ENCODE measurements at regions not wholly inside any gene's neighbourhood (a gene's known extent, or its start where the extent isn't known, plus 50 kb on each side); places are given as distances from the start of the nearest gene placed in this dataset.
A peak's percentile ranks its signal among the peaks of the same experiment; 100 is the strongest.

DNA sequence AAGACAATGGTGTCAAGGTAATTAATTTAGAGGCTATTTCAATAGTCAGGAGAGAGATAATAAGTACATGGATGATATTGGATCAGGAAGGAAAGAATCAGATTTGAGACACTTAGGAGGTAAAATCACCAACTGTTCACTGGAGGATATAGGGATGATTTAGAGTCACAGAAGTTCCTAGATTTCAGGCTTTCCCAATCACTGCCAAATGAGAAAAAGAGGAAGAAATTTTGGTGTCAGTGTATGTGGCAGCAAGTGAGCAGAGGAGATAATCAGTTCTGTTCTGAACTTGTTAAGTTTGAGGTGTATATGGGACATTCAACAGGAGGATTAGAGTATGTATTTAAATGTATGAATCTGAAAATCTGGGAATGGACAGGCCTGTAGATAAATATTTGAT is 640.4 kb downstream of the NR4A2 start:
- Mint-ChIP-seq H3K4me3 (no peak overlapping the region), H3K9me3 (peaks cover 0 to 4% (median 0%) of the 10 kb centered on the region in 7 donors)
- H3K27ac ChIP-seq (ENCODE audit: insufficient read depth, low read length, poor library complexity, severe bottlenecking): no peak overlapping the region

DNA sequence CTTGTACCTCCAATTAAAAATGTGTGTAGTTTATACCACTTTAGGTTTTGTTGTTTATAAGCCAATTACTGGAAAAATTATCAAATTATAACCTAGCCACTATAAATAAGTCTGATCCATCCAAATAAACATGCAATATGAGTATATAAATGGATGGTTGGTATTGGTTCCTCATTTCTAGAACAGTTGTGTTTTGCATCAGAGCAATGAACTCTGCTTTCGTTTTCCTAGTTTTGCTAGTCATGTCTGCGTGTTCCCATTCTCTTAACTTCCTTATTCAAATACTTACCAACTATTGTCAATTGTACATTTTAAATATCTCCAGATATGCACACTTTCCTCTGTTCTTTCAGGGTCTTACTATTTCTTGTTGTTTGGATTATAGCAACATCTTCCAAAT is 641.7 kb downstream of the NR4A2 start:
- ATAC-seq (ENCODE audit: low read depth in 2 of 2): no peak
- H3K9me3 Mint-ChIP-seq: peaks cover 0 to 4% (median 0%) of the 10 kb centered on the region in 7 donors
- no peak for DNase-seq
- H3K27ac ChIP-seq (ENCODE audit: insufficient read depth, low read length, poor library complexity, severe bottlenecking): no peak overlapping the region
- H3K27ac Mint-ChIP-seq: no peak overlapping the region
- H3K4me3 ChIP-seq (ENCODE audit: low read depth, low read length): no peak overlapping the region
- no peaks in the 10 kb centered on the region for H3K4me1 ChIP-seq (ENCODE audit: control insufficient read depth, insufficient read depth, low read length, poor library complexity, severe bottlenecking)
- no peaks in the 10 kb centered on the region for H3K36me3 ChIP-seq (ENCODE audit: control insufficient read depth, insufficient read depth, low read length)
- no peaks in the 10 kb centered on the region for H3K27me3 Mint-ChIP-seq
- no peaks in the 10 kb centered on the region for H3K4me1 Mint-ChIP-seq
- no peaks in the 10 kb centered on the region for H3K27me3 ChIP-seq (ENCODE audit: control insufficient read depth, insufficient read depth, low read length)
- H3K4me3 Mint-ChIP-seq: no peak overlapping the region
- H3K9me3 ChIP-seq (ENCODE audit: control insufficient read depth in 2 of 2, low read length in 2 of 2): no peaks in the 10 kb centered on the region
- no peaks in the 10 kb centered on the region for H3K36me3 Mint-ChIP-seq

More for the DNA sequence above, 640.4 kb downstream of the NR4A2 start:
- Mint-ChIP-seq H3K27ac (peak overlapping the region in 1 of 3 donors; percentile 3), H3K4me1 (no peaks in the 10 kb centered on the region), H3K36me3 (no peaks in the 10 kb centered on the region), H3K27me3 (no peaks in the 10 kb centered on the region)
- no peaks in the 10 kb centered on the region for H3K27me3 ChIP-seq (ENCODE audit: control insufficient read depth, insufficient read depth, low read length)
- H3K4me1 ChIP-seq (ENCODE audit: control insufficient read depth, insufficient read depth, low read length, poor library complexity, severe bottlenecking): no peaks in the 10 kb centered on the region
- DNase-seq: no peak
- H3K4me3 ChIP-seq (ENCODE audit: low read depth, low read length): no peak overlapping the region
- no peaks in the 10 kb centered on the region for H3K9me3 ChIP-seq (ENCODE audit: control insufficient read depth in 2 of 2, low read length in 2 of 2)
- no peak for ATAC-seq (ENCODE audit: low read depth in 2 of 2)
- H3K36me3 ChIP-seq (ENCODE audit: control insufficient read depth, insufficient read depth, low read length): no peaks in the 10 kb centered on the region

DNA sequence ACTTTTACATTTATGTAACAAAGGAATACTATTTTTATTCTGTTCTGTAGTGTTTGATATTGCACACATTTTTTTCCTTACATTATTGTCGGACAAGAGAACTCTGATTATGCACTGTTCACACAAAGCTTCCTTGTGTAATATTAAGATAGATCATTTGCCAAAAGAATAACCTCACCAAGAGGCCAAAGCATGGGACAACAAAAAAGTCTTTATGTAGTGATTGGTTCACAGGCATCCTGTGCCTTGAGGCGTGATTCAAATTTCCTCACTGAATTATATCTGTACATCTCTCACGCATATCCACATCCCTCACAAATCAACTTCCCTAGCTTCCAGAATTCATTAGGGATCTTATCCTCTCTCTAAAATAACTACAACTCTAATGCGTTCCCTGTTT is 642.7 kb downstream of the NR4A2 start:
- H3K4me3 ChIP-seq (ENCODE audit: low read depth, low read length): no peak overlapping the region
- DNase-seq: no peak
- no peaks in the 10 kb centered on the region for H3K4me1 ChIP-seq (ENCODE audit: control insufficient read depth, insufficient read depth, low read length, poor library complexity, severe bottlenecking)
- H3K27me3 Mint-ChIP-seq: no peaks in the 10 kb centered on the region
- H3K9me3 ChIP-seq (ENCODE audit: control insufficient read depth in 2 of 2, low read length in 2 of 2): no peaks in the 10 kb centered on the region
- no peak overlapping the region for H3K4me3 Mint-ChIP-seq
- H3K4me1 Mint-ChIP-seq: no peaks in the 10 kb centered on the region
- no peak overlapping the region for H3K27ac Mint-ChIP-seq
- ATAC-seq (ENCODE audit: low read depth in 2 of 2): no peak
- peaks cover 0 to 4% (median 0%) of the 10 kb centered on the region in 7 donors for H3K9me3 Mint-ChIP-seq
- H3K27ac ChIP-seq (ENCODE audit: insufficient read depth, low read length, poor library complexity, severe bottlenecking): no peak overlapping the region
- H3K27me3 ChIP-seq (ENCODE audit: control insufficient read depth, insufficient read depth, low read length): no peaks in the 10 kb centered on the region
- no peaks in the 10 kb centered on the region for H3K36me3 Mint-ChIP-seq
- no peaks in the 10 kb centered on the region for H3K36me3 ChIP-seq (ENCODE audit: control insufficient read depth, insufficient read depth, low read length)

DNA sequence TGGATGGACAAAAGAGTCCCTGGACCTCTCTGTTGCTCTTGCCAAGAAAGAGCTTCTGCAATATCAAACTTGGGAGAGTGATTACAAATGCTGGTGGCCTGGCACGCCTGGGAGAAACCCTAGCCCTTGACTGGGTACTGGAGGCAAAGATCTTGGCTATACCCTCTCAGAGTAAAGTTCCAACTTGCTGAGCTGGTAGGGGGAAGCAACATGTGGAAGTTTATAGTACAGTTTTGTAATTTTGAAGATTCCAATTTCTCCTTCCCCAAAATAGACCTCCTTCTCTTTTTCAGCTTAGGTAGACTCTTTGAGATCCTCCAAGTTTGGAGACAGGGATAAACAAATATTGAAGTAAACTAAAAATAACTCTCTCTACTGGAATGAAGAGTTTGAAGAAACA is 645.3 kb downstream of the NR4A2 start:
- Mint-ChIP-seq H3K36me3 (no peaks in the 10 kb centered on the region), H3K4me3 (no peak overlapping the region), H3K4me1 (no peaks in the 10 kb centered on the region), H3K27ac (no peak overlapping the region), H3K27me3 (no peaks in the 10 kb centered on the region), H3K9me3 (peaks cover 0 to 3% (median 0%) of the 10 kb centered on the region in 7 donors)
- H3K4me1 ChIP-seq (ENCODE audit: control insufficient read depth, insufficient read depth, low read length, poor library complexity, severe bottlenecking): no peaks in the 10 kb centered on the region
- H3K36me3 ChIP-seq (ENCODE audit: control insufficient read depth, insufficient read depth, low read length): no peaks in the 10 kb centered on the region
- H3K9me3 ChIP-seq (ENCODE audit: control insufficient read depth in 2 of 2, low read length in 2 of 2): no peaks in the 10 kb centered on the region
- H3K27me3 ChIP-seq (ENCODE audit: control insufficient read depth, insufficient read depth, low read length): no peaks in the 10 kb centered on the region
- ATAC-seq (ENCODE audit: low read depth in 2 of 2) (no peak), DNase-seq (no peak)
- no peak overlapping the region for H3K4me3 ChIP-seq (ENCODE audit: low read depth, low read length)
- no peak overlapping the region for H3K27ac ChIP-seq (ENCODE audit: insufficient read depth, low read length, poor library complexity, severe bottlenecking)

DNA sequence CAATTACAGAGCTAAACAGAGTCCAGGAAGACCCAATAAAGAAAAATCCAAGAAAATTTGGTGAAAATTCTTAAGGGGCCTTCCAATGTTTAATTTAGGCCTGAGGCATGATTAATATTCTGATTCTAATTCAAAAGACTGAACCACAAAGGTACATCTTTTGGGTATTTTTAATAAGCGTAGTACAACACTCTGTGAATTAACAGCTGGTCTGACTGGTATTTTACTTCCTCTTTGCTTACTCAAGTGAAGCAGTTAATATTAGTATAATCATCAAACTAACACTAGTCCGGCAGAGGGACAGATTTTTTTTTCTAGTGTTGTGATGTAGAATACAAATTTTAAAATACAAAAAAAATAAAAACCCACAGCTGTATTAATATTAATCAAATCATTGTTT is 652.9 kb downstream of the NR4A2 start:
- H3K4me3 Mint-ChIP-seq: no peak overlapping the region
- no peak for ATAC-seq (ENCODE audit: low read depth in 2 of 2)
- H3K4me1 ChIP-seq (ENCODE audit: control insufficient read depth, insufficient read depth, low read length, poor library complexity, severe bottlenecking): no peaks in the 10 kb centered on the region
- peaks cover 0 to 5% (median 1%) of the 10 kb centered on the region in 7 donors for H3K9me3 Mint-ChIP-seq
- no peaks in the 10 kb centered on the region for H3K4me1 Mint-ChIP-seq
- no peaks in the 10 kb centered on the region for H3K36me3 ChIP-seq (ENCODE audit: control insufficient read depth, insufficient read depth, low read length)
- H3K27ac Mint-ChIP-seq: no peak overlapping the region
- no peak overlapping the region for H3K27ac ChIP-seq (ENCODE audit: insufficient read depth, low read length, poor library complexity, severe bottlenecking)
- H3K4me3 ChIP-seq (ENCODE audit: low read depth, low read length): no peak overlapping the region
- no peaks in the 10 kb centered on the region for H3K36me3 Mint-ChIP-seq
- no peak for DNase-seq
- H3K27me3 Mint-ChIP-seq: no peaks in the 10 kb centered on the region
- no peaks in the 10 kb centered on the region for H3K9me3 ChIP-seq (ENCODE audit: control insufficient read depth in 2 of 2, low read length in 2 of 2)
- no peaks in the 10 kb centered on the region for H3K27me3 ChIP-seq (ENCODE audit: control insufficient read depth, insufficient read depth, low read length)

DNA sequence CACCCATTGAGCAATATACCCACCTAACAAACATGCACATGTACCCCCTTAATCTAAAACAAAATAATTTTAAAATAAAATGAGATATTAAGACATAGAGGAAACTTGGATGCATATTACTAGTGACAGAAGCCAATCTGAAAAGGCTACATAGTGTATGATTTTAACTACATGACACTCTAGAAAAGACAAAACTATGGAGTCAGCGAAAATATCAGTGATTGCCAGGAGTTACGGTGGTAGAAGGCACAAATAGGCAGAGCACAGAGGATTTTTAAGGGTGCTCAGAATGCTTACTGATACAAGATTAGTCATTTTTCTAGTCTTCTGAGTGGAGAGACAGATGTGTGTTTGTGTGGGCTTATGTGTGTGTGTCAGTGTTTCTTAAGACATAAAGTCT is 656.6 kb downstream of the NR4A2 start:
- H3K36me3 Mint-ChIP-seq: no peaks in the 10 kb centered on the region

DNA sequence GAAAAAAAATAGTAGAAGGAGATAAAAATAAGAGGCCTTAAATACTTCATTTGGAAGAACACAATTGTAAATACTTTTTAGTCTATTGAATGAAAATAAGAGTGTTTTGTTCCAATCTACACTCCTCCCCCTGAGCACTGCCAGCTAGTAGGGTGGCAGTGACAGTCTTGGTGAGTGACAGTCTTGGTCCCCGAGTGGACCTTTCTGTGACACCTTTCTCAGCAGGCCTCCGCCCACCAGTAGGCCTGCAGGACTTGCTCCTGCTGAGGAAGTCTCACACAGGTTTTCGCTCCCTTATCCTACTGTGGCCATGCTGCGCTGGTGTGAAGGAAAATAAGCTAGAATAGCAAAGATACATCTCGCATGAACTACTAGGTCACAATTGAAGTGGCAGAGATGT is 666.8 kb downstream of the NR4A2 start:
- H3K36me3 Mint-ChIP-seq: no peaks in the 10 kb centered on the region
- Histone ChIP-seq H3K27me3 (ENCODE audit: control insufficient read depth, insufficient read depth, low read length) (no peaks in the 10 kb centered on the region), H3K36me3 (ENCODE audit: control insufficient read depth, insufficient read depth, low read length) (no peaks in the 10 kb centered on the region), H3K27ac (ENCODE audit: insufficient read depth, low read length, poor library complexity, severe bottlenecking) (no peak overlapping the region), H3K4me1 (ENCODE audit: control insufficient read depth, insufficient read depth, low read length, poor library complexity, severe bottlenecking) (no peaks in the 10 kb centered on the region), H3K9me3 (ENCODE audit: control insufficient read depth in 2 of 2, low read length in 2 of 2) (no peaks in the 10 kb centered on the region), H3K4me3 (ENCODE audit: low read depth, low read length) (no peak overlapping the region)
- no peak for ATAC-seq (ENCODE audit: low read depth in 2 of 2)
- no peaks in the 10 kb centered on the region for H3K4me1 Mint-ChIP-seq
- H3K27ac Mint-ChIP-seq: no peak overlapping the region
- no peak overlapping the region for H3K4me3 Mint-ChIP-seq
- H3K27me3 Mint-ChIP-seq: no peaks in the 10 kb centered on the region
- peaks cover 0 to 4% (median 3%) of the 10 kb centered on the region in 7 donors for H3K9me3 Mint-ChIP-seq
- DNase-seq: no peak

More for the DNA sequence above, 656.6 kb downstream of the NR4A2 start:
- no peak for ATAC-seq (ENCODE audit: low read depth in 2 of 2)
- peaks cover 0 to 3% of the 10 kb centered on the region in 2 experiments for H3K9me3 ChIP-seq (ENCODE audit: control insufficient read depth in 2 of 2, low read length in 2 of 2)
- DNase-seq: no peak
- H3K4me3 Mint-ChIP-seq: no peak overlapping the region
- no peaks in the 10 kb centered on the region for H3K4me1 Mint-ChIP-seq
- no peaks in the 10 kb centered on the region for H3K4me1 ChIP-seq (ENCODE audit: control insufficient read depth, insufficient read depth, low read length, poor library complexity, severe bottlenecking)
- H3K36me3 ChIP-seq (ENCODE audit: control insufficient read depth, insufficient read depth, low read length): no peaks in the 10 kb centered on the region
- H3K27me3 Mint-ChIP-seq: no peaks in the 10 kb centered on the region
- no peak overlapping the region for H3K27ac ChIP-seq (ENCODE audit: insufficient read depth, low read length, poor library complexity, severe bottlenecking)
- no peak overlapping the region for H3K27ac Mint-ChIP-seq
- peaks cover 0 to 5% (median 0%) of the 10 kb centered on the region in 7 donors for H3K9me3 Mint-ChIP-seq
- no peak overlapping the region for H3K4me3 ChIP-seq (ENCODE audit: low read depth, low read length)
- no peaks in the 10 kb centered on the region for H3K27me3 ChIP-seq (ENCODE audit: control insufficient read depth, insufficient read depth, low read length)

DNA sequence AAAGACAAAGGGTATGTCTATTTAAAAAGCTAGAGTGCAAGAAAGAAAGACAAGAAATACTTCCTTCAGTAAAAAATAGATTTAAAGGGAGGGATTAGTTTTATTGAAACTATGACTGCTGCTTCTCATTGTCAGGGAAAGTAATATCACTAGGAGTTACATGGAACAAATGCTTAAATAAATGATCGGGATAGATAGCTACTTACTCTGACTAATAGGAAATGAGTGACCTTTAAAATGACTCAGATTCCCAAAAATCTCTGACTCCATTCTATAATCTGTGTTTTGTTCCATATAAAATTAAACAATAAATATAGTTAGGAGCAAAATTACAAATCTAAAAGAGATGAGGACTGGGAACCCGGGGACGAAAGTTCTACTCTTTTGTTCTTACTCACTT is 669.3 kb downstream of the NR4A2 start:
- Mint-ChIP-seq H3K4me1 (no peaks in the 10 kb centered on the region), H3K9me3 (peaks cover 0 to 4% (median 3%) of the 10 kb centered on the region in 7 donors), H3K4me3 (no peak overlapping the region), H3K36me3 (no peaks in the 10 kb centered on the region), H3K27ac (no peak overlapping the region), H3K27me3 (no peaks in the 10 kb centered on the region)
- Histone ChIP-seq H3K27me3 (ENCODE audit: control insufficient read depth, insufficient read depth, low read length) (no peaks in the 10 kb centered on the region), H3K27ac (ENCODE audit: insufficient read depth, low read length, poor library complexity, severe bottlenecking) (no peak overlapping the region), H3K36me3 (ENCODE audit: control insufficient read depth, insufficient read depth, low read length) (no peaks in the 10 kb centered on the region), H3K4me1 (ENCODE audit: control insufficient read depth, insufficient read depth, low read length, poor library complexity, severe bottlenecking) (no peaks in the 10 kb centered on the region), H3K9me3 (ENCODE audit: control insufficient read depth in 2 of 2, low read length in 2 of 2) (no peaks in the 10 kb centered on the region), H3K4me3 (ENCODE audit: low read depth, low read length) (no peak overlapping the region)
- no peak for DNase-seq
- no peak for ATAC-seq (ENCODE audit: low read depth in 2 of 2)

All from CD4-positive, CD25-positive, alpha-beta regulatory T cell (primary cell).